Stimulated activated CD8-positive, alpha-beta memory T cell treated with anti-CD3 and anti-CD28 coated beads, Interleukin-4, amount 100 ng/mL, for 24 hours (primary cell): ENCODE measurements at regions not wholly inside any gene's neighbourhood (a gene's known extent, or its start where the extent isn't known, plus 50 kb on each side); places are given as distances from the start of the nearest gene placed in this dataset.

Experiments used
- DNase-seq: peaks from one replicate; pipeline ENCODE4 v3.0.0-alpha.2; 2020; ENCODE audit warnings: low read depth

GRCh38 chr7:41002741-41003610, 699.9 kb downstream of the INHBA start:
- DNase-seq = peak; percentile 4

- DNase-seq = no peak
These were observed 702.8 kb downstream of the INHBA start for GRCh38 chr7:41000042-41000441.

- no peak for DNase-seq
These were observed 706.6 kb downstream of the INHBA start for GRCh38 chr7:40996233-40996677.

- DNase-seq = no peak
These were observed 712.0 kb downstream of the INHBA start for GRCh38 chr7:40990841-40991240.

GRCh38 chr7:40987571-40987970, 715.3 kb downstream of the INHBA start:
- no peak for DNase-seq

- DNase-seq = no peak
These were observed 716.5 kb downstream of the INHBA start for GRCh38 chr7:40986351-40986873.

- DNase-seq = no peak
These were observed 719.8 kb downstream of the INHBA start for GRCh38 chr7:40983111-40983510.

- no peak for DNase-seq
These were observed 723.6 kb downstream of the INHBA start for GRCh38 chr7:40979296-40979695.

GRCh38 chr7:40978047-40978446, 724.8 kb downstream of the INHBA start:
- DNase-seq = no peak

GRCh38 chr7:40977533-40977932, 725.4 kb downstream of the INHBA start:
- DNase-seq = no peak

- no peak for DNase-seq
These were observed 730.5 kb downstream of the INHBA start for GRCh38 chr7:40972426-40972825.

- DNase-seq = no peak
These were observed 733.2 kb downstream of the INHBA start for GRCh38 chr7:40969641-40970040.

GRCh38 chr7:40966693-40967092, 736.2 kb downstream of the INHBA start:
- no peak for DNase-seq

GRCh38 chr7:40965774-40966173, 737.1 kb downstream of the INHBA start:
- no peak for DNase-seq

- no peak for DNase-seq
These were observed 737.9 kb downstream of the INHBA start for GRCh38 chr7:40965016-40965415.

- no peak for DNase-seq
These were observed 738.3 kb downstream of the INHBA start for GRCh38 chr7:40964610-40965009.

GRCh38 chr7:40959955-40960354, 742.9 kb downstream of the INHBA start:
- no peak for DNase-seq

- no peak for DNase-seq
These were observed 754.7 kb downstream of the INHBA start for GRCh38 chr7:40948239-40948638.

- DNase-seq = no peak
These were observed 755.3 kb downstream of the INHBA start for GRCh38 chr7:40947566-40947965.

GRCh38 chr7:40946549-40946948, 756.3 kb downstream of the INHBA start:
- no peak for DNase-seq

- no peak for DNase-seq
These were observed 757.1 kb downstream of the INHBA start for GRCh38 chr7:40945788-40946187.

GRCh38 chr7:40944981-40945585, 757.8 kb downstream of the INHBA start:
- DNase-seq = no peak

- DNase-seq = no peak
These were observed 765.0 kb downstream of the INHBA start for GRCh38 chr7:40937879-40938278.
